NCI-H146 treated with DMSO at 0.1 percent for 48 hours (cell line): ENCODE measurements at regions not wholly inside any gene's neighbourhood (a gene's known extent, or its start where the extent isn't known, plus 50 kb on each side); places are given as distances from the start of the nearest gene placed in this dataset.
"Not testable (repeated sequence)": the region's sequence is repeated elsewhere in the genome, so short reads cannot be mapped to it uniquely, and the experiment has no call there.

Experiments used
- DNase-seq: peaks from one replicate; lab custom pipeline; 2025; ENCODE audit not compliant: unreplicated experiment; lab: John Stamatoyannopoulos, UW

GRCh38 chr13:90793261-90793820 is 554.1 kb upstream of the MIR17HG start:
- no peak for DNase-seq

DNA sequence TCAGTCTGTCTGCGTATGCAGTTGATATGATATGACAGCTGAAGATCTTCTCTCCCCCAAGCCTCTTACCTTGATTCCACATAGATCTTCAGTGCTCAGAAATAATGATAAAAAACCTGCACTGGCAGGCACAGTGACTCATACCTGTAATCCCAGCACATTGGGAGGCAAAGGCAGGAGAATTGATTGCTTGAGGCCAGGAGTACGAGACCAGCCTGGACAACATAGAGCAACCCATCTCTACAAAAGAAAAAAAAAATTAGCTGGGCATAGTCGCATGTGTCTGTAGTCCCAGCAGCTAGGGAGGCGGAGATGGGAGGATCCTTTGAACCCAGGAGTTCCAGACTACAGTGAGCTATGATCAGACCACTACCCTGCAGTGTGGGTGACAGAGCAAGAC is 551.0 kb upstream of the MIR17HG start:
- DNase-seq, result no peak

DNA sequence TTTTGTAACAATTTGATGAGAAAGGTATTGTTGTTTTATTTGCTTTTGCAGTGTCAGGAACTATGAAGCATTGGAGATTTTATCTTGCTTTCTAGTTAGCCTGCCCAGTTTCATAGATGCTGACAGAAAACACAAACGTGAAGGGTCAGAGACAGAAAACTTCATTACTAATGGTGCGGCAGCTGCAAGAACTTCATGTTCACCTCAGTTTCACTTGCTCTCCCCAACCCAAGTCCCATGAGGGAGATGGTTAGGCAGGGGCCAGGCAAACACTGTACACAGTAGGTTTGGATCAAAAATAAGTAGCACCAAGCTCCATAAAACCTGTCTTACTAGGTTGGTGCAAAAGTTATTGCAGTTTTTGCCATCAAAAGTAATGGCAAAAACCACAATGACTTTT is 550.2 kb upstream of the MIR17HG start:
- no peak for DNase-seq

DNA sequence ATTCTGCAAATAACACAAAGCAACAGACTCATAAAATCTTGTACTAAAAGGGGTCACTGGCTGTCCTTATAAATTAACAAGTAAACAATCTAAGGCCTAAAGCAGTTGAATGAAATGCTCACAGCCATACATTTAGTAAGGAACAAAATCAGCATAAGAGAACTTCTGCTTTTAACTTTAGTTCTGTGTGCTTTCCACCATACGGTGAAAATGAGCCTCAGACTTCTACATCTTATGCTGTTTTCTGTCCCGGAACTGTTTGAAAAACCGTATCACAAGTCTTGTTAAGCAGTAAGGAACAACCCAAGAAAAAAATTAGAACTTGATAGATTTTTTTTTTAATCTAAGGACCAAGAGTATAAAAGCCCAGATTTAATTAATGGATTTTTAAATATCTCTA is 549.1 kb upstream of the MIR17HG start:
- DNase-seq, result no peak

DNA sequence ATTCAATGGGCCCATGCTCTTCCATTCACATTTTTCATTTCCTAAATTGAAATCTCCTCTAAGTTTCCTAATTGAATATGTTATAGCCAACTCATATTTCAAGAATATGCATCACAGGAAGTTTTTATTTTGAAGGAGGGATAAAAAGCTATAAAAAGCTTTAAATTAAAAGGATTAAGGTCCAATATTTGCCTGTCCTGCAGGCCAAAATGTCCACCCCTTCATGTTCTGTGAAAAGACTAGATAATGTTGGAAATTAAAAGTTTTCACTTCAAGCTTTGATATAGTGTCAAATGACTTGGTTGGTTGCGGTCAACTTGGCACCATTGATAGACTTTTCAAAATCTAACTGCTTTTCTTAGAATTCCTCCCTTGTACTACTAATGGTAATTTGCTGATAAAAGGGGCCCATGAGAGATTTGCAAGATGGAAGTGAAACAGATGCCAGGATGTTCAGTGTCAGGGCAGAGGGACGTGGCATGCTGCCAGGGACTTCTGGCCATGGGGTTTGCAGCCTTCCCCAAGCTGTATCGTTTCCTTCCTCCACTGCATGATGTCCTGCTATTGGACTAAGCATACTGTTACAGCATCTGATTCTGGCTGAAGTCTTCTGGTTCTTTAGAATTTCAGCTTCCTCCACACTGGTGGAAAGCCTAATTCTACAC is 547.3 kb upstream of the MIR17HG start:
- no peak for DNase-seq

DNA sequence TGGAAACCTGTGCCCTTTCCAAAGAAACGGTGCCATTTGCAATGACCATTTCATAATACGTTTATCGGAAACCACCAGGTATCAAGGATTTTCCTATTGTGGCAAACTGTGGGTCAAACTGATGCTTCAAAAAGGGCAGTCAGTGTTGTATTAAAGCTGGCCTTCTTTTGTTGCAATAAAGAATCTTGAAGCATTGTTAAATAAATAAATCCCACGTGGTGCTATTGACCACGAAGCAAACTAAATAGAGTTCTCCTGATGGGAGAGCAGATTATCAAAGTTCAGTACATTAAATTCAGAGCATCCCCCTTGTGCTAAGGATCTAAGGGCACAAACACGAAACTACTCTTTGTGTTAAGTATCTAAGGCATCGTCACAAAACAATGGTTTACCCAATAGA is 545.9 kb upstream of the MIR17HG start:
- DNase-seq, result no peak

DNA sequence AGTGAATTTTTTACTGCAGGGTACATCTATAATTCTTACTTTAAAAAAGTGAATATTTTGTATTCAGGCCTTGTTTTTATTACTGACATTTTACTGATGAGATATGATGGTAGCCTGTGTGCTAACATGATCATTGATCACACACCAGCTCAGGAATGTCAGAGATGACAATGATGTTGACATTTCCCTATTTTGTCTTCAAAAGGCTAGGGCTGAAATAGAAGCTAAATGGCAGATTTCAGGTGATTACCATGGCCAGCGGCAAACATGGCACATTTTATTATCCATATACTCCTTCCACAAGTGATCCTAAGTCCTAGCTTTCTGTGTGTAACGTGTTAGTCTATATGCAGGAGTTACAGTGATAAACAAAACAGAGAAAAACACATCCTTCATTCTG is 544.3 kb upstream of the MIR17HG start:
- DNase-seq, result no peak

DNA sequence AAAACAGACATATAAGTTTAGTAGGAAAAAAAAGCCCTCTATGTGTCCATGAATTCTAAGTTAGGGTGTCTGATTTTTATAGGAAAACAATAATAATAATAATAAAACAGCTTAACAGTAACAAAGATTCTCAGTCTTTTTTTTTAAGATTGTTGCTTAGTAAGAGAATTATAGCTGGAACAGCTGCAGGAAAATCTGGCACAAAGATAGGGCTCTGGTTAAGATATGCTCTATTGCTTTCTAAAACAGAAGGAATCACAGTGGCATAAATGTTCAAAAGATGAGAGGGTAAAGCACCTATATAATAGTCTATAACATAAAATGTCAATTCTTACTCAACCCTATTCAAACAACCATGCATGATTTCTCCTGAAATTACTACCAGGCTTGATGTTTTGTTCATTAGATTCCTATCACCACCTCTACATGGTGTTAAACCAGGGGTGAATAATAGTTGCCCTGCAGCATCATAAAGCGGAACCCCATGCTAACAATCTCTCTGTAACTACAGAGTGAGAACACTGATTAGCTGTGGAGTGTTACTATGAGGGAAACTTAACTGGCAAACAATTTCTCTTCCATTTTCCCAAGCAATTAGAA is 541.4 kb upstream of the MIR17HG start:
- DNase-seq, result no peak

DNA sequence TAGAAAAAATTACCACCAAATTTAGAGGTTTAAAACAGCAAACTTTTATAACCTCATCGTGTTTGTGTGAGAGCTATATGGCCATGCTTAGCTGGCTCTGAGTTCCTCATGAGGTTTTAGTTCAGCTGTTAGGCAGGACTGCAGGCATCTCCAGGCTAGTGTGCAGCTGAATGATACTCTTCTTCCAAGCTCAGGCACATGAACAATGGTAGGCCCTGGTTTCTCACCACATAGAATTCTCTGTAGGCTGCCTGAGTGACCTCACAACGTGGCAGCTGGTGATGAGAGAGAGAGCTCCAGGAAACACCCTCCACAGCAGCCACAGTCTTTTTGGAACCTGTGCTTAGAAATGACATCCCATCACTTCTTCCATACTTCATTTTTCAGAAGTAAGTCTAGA is 540.6 kb upstream of the MIR17HG start:
- no peak for DNase-seq

DNA sequence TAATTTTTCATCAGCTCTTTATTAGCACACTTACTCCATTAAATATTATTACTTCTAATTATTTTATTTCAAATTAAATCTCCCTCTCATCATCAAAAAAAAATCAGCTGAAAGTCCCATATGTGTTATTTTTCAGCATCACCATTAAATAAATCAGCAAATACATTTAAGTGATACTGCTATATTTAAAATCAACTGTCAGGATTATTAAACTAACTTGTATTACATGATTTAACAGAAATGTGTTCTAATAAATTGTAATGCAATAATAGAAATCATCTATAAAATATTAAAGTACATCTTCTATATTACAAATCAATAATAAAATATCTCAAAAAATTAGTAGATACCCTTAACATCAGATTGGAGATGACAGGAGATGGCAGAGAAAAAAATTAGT is 538.6 kb upstream of the MIR17HG start:
- DNase-seq, result no peak

GRCh38 chr13:90824032-90824431 is 523.5 kb upstream of the MIR17HG start:
- DNase-seq, result no peak

- no peak for DNase-seq
Measured at GRCh38 chr13:90826688-90827087, 520.8 kb upstream of the MIR17HG start.

GRCh38 chr13:90830782-90831181 is 516.7 kb upstream of the MIR17HG start:
- DNase-seq, result no peak

- no peak for DNase-seq
Measured at GRCh38 chr13:90833951-90834350, 513.5 kb upstream of the MIR17HG start.

- no peak for DNase-seq
Measured at GRCh38 chr13:90834700-90835099, 512.8 kb upstream of the MIR17HG start.

GRCh38 chr13:90835826-90836225 is 511.7 kb upstream of the MIR17HG start:
- DNase-seq, result no peak

DNA sequence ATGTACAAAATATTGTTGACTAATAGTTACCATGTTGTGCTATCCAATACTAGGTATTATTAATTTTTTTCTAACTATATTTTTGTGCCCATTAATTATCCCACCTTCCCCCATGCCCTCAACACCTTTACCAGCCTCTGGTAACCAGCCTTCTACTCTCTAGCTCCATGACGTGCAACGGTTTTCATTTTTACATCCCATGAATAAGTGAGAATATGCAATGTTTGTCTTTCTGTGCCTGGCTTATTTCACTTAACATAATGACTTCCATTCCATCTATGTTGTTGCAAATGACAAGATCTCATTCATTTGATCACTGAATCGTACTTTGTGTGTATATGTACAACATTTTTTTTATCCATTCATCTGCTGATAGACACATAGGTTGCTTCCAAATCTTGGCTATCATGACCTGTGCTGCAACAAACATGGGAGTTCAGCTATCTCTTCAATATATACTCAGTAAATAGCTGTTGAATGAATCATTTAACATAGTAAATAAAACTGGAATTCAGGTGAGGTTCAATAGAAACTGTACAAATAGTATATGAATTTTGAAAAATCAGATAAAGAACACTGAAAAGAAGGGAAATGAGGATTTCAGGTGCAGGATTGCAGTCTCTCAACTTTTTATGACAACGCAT is 509.0 kb upstream of the MIR17HG start:
- DNase-seq, result no peak

- no peak for DNase-seq
Measured at GRCh38 chr13:90839061-90839460, 508.4 kb upstream of the MIR17HG start.

DNA sequence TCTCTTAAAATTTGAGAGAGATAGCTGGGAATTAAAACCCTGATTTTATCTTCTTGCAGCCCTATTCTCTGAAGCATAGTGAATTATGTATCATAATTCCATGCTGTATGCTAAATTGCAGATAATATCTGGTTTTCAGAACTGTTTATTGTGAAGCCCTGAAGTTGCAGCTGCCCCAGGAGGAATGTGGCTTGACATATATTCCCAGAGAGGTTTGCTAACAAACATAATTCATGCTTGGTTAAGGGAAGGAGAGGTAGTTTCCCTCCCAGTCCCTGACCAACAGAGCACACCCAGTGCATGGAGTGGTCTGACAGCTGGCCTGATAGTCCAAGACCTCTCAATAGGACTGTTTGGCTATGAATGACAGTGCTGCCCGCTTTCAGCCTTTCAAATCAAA is 500.6 kb upstream of the MIR17HG start:
- DNase-seq, result no peak

DNA sequence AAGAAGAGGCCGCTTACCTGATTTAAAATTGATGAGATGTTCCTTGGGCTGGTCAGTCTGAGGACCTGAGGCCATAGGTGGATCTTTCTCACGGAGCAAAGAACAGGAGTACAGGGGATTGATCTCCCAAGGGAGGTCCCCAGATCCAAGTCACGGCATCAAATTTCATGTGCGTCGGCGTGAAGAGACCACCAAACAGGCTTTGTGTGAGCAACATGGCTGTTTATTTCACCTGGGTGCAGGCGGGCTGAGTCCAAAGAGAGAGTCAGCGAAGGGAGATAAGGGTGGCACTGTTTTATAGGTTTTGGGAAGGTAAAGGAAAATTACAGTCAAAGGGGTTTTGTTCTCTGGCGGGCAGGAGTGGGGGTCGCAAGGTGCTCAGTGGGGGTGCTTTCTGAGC is 493.8 kb upstream of the MIR17HG start:
- not testable (repeated sequence) for DNase-seq

GRCh38 chr13:90857921-90858320 is 489.6 kb upstream of the MIR17HG start:
- no peak for DNase-seq

DNA sequence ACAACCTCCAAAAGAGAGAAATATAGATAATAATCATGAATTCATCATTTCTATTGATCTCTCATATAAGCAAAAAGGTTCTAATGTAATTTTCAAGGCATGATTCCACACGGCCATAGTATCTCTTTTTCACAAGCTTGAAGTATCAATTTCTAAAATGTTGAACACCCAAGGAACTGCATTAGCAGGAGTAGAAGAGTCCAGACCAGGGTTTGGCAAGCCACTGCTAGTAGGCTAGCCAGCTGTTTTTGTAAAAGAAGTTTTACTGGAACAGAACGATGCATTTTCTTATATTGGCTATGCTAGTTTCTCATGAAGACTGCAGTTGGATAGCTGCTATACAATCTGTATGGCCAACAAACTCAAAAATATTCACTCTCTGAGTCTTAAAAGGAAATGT is 481.5 kb upstream of the MIR17HG start:
- no peak for DNase-seq
